NCI-H2227 (cell line): ENCODE measurements at regions not wholly inside any gene's neighbourhood (a gene's known extent, or its start where the extent isn't known, plus 50 kb on each side); places are given as distances from the start of the nearest gene placed in this dataset.

Experiments used
- DNase-seq: peaks from one replicate; lab custom pipeline; 2025; ENCODE audit not compliant: unreplicated experiment; lab: John Stamatoyannopoulos, UW

DNA sequence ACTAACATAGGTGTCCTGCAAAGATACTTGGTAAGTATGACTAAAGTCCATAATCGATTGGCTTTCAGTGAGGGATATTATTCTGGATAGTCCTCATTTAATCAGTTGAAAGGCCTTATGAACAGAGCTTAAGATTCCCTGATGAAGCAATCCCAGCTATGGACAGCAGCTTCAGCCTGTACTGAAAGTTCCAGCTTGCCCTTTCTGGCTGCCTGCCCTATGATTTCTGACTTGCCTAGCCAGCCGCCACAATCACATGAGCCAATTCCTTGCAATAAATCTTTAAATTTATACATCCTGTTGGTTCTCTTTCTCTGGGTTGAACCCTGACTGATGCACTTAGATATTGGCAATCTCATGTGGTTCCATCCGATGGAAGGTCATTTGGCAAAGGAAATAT, 759.0 kb upstream of the API5 start:
- DNase-seq: no peak

DNA sequence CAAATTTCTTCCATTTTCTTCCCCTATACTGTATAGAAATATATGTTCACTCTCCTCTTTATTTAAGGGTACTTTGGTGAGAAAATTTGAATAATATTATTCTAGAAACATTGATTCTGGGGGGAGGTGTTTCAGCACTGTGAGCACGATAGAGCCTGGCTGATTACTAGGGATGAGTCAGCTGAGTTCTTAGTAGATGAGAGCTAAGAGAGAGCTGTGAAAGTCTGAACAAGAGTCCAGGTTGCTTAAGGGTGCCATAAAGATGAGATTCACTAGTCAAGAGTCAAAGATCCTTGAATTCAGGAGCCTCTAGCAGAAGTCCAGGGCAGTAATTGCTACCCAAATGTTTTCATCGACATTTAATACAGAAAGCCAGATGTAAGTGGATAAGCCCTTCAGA, 756.6 kb upstream of the API5 start:
- no peak for DNase-seq

DNA sequence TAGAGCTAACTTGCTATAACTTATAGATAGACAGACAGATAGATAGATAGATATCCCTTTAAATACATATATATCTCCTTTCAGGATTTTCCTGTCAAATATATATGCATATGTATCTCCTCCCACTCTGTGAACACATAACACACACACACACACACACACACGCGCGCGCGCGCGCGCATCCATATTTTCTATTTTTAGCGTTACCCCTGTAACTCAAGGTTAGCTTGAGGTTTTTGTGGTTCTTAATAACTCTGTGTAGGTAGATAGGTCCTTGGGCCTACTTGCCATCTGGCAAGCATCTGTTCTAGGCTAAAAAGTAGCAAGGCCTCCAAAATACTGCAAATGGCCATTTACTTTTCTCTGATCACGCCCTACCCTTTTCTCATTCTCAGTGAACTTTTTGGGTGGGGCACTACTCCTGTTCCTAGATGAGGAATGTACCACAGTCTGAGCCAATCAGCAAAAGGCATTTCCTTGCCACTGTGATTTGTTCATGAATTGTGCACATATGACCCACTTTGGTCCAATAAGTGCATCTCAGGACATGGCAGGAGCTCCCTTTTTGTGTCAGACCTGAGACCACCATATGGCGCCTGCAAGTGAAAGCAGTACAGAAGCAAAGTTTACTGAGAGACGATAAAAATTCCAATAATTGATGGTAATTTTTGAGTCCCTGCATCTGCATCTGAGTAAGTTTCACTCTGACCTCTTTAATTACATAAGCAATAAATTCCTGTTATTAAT, 740.5 kb upstream of the API5 start:
- no peak for DNase-seq

DNA sequence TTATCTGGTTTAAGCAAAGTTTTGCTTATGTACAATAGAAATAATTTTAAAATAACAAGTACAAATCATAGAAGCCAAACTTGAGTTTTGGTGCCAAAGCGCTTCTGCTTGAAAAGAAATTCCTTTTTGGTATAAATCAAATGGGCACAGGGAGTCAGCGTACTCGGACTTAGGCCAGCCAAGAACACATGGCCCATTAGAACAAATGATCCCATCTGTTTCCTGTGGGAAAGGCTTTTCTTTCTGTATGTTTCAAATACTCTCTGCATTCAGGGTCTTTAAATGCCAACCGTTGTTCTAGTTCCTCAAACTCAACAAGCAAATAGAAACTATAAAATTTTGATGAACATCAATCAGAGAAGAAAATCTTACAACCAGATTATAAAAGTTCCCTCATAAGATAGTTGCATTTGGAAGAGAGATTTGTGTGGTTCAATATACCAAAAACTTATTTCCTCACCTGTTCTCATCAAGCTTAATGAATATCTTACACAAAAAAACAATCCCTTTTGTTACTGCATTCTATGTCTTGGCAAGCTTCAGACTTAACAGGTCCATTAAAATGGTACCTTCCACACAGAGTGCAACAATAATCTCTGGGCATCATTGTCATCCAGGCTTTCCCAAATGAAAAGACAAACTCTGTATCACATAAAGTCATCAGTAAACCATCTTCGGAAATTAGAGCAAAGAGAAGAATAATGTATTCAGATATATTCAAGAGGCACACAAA, 739.8 kb upstream of the API5 start:
- DNase-seq: no peak

DNA sequence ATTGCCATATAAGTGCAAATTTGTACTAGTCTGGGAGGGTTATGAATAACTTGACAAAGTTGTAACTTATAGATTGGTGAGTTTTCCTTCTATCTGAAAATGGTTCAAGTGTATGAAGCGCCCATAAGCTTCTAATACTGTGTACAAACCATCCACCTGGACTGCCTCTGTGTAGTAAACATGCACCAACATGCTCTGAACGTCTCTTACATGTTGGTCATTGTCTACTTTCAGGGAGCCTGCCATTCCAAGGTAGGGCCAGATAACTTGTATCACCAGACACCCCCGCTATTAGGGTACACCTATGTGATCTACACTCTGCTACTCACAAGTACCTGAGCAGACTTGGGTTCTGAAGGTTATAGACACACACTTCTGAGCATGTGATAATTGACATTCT, 735.5 kb upstream of the API5 start:
- DNase-seq: no peak

DNA sequence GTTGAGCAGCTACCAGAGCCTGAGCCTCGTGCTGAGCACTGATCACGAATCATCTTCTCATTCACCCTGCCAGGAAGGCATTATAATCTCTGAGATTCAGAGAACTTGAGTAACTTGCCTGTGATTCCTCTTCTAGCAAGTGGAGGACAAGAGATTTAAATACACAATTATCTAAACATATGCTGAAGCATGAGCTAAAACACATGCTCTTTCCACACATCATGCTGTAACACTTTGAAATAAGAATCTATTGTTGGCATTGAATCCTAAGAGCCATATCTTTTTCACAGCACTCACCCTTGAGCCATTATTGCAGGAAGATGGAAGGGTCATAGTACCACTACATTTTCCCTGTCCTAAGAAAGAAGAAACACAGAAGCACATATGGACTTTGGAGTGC, 722.5 kb upstream of the API5 start:
- DNase-seq: no peak

DNA sequence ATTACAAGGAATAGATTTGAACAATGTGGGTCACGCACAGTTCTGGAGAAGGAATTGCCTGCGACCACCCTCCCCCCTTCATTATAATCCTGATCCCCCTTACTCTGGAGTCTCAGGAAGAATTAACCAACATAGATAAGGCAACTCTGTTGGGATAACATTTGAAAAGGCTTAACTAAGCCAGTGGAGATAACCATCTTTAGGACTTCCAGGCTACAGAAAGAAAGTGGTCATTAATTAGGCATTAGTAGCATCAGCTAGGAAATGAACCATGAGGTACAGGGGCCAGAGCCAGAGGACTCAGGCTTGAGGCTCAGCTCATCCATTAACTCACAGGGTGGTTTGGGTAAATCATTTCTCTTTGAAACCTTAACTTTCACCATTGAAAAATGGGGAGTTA, 720.0 kb upstream of the API5 start:
- no peak for DNase-seq

DNA sequence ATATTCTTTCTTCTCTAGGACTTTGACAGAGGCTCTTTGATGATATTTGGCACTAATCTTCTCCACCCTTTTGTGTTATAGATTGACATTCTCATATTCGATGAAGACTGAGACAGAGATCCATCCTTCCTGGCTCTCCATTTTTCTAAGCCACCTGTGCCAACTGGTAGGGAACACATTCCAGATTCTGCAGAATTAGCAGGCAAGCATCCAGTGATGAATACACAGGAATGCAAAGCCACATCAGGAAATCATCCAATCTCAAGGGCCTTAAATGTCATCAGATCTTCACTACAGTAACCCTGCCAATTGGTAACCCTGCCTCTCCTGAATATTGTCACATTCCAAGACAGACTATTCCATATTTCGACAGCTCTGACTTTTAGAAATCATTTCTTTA, 718.4 kb upstream of the API5 start:
- DNase-seq: no peak

DNA sequence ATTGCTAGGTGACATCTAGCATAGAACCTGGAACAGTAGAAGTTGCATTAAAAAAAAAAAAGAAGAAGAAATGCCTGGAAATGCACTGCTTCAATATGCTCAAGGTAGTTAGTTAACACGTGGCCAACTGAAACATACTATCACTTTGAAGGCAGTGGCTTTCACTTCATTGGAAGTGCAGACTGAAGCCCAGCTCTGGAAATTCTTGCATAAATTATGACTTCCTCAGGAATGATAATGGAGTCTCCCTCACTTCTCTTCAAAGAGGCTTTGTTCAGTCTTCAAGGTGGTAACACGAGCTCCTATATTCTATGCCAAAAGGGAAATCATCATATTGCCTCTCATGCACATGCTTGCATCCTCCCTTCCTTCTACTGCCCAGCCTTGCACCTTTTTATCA, 715.9 kb upstream of the API5 start:
- DNase-seq: no peak

DNA sequence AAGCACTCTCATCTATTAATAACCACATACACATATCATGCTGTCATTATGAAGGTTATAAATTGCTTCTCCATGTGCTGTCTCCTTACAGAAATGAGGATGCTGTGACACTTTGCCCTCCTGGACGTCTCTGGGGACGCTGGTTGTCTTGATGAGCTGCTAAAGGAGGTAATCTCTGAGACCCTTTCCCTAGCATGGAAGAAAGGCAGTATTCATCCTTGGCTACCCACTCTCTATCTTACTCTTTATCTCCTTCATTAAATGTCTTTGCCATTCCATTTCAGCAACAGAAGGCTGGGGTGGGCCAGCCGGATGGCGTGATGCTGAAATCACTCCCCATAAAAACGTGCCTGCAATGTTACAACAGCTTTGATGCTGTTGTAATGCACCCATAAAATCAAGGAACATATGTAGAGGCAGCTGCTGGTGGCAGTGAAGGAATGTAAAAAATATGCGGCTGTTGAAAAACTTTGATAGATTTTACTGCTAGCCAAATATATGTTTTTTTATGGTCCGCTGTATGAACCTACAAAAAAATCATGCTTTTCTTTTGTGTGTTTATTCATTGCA, 715.1 kb upstream of the API5 start:
- no peak for DNase-seq

DNA sequence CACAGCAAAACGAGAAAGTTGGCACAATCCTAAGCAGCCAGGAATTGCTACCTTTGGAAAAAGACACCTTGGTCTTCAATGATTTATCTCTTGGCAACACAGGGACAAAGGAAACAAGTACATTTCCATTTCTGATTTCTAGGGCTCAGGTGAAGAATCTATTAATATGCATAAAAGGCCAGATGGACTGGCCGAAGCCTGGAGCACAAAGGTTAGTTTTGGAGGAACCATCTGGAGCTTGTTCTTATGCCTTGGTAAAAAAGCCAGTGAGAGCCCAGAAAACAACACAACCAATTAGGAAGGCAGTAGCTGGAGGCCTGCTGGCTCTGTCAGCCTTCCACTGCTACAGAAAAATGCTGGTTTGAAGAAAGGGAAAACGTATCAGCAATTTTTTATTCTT, 713.5 kb upstream of the API5 start:
- no peak for DNase-seq

DNA sequence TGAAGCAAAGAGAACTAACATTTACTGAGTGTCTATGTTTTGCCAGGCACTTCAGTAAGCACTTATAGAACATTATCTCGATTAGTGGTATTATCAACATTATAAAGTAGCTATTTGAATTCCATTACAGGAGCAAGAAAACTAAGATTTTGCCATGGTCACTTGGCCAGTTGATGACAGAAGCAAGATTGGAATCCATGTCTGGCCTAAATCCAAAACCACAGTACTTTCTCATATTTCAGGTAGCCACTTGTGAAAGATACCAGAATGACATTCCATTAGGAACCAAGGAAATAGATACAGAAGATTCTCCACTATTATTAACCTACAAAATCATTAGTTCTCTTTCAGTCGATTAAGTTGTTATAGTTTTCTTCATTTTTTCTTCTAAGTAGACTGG, 691.0 kb upstream of the API5 start:
- DNase-seq: no peak

DNA sequence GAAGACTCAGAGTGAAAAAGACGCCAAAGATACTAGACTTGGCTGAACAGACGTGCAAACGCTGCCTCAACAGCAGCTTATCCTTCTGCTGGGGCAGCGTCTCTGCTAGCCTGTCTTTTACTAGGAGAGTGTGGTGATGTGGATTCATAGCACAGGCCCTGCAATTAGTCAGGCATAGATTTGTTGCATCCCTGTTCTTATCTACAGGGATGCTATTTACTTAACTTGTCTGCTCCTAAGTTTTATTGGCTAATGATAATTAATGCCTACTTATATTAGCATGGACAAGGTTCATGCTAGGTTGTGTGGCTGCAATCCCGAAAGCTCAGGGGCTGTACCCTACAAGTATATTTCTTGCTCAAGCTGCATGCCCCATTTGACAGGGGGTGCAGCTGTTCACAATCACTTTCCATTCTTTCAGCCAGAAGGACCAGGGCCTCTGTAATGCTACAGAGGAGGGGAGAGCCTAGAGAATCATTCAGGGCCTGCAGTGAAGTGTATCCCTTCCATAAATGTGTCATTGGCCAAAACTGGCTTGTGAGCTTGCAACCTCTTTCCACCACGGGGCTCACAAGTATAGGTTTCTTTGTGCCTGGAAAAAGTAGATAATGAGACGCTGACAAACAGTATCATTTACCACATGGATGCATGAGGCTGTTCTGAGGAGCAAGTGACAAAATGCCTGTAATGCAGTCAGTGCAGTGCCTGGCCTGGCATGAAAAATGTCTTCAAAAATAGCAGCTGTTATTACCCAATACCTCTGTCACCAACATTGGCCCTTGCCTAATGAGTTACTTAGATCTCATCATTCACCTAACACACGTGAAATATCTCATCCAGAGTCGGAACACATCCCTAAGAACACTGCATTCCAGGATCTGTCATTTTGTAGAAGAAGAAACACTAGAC, 685.8 kb upstream of the API5 start:
- no peak for DNase-seq

DNA sequence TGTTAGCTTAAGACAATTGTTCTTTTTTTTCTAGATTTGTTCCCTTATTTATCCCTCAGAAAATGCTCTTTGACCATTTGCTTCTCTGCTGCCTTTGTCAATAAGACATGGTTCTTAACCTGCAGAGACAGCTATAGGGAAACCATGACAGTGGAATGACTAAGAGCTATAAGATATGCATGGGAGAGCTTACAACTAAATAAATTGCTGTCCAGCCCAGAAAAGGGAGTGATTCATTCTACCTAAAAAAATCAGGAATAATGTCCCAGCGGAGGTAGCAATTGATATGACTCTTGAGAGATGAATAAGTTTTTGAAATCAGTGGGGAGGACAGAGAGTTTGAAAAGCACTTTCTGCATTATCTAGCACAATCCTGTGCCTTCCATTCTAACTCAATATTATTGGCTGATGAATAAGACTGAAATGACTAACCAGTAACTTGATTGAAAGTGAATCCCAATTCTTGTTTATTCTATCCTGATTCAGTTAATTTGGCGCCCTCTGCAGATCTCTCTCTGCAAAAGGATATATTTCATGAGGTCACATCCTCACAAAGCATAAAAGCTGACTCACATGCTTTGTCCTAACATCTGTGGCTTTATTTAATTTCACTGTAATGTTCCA, 680.5 kb upstream of the API5 start:
- DNase-seq: no peak

DNA sequence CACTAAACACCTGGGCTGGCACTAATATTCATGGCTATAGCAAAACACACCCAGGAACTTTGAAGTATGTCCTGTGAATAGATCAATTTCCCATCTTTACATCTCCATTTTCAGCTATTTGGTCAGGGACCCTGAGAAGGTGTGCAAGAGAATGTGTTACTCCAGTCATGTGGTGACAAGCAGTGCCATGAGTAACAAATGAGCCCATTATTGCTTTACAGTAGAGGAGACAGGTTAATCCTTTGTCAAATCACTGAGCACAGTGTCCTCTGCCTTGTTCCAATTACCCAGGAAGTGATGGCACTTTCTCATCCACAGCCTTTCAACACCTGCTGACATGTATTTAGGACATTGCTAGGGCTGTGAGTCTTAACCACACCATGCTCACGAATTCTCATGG, 664.8 kb upstream of the API5 start:
- DNase-seq: no peak

DNA sequence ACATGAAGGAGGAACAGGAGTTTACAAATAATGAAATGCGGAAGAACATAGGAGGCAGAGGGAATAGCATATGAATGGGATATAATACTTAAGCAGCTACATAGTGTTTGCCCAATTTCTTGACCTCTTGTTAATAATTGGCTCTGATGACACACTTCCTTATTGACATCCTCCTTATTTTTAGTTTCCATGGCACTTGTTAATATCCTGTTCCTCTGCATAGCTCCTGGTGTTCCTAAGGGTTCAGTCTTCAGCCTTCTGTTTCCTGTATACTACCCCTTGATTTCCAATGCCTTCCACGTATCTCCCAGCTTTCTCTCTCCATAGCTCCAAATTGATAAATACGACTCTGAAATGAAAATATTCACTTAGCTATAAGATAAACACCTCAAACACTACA, 663.8 kb upstream of the API5 start:
- DNase-seq: no peak

DNA sequence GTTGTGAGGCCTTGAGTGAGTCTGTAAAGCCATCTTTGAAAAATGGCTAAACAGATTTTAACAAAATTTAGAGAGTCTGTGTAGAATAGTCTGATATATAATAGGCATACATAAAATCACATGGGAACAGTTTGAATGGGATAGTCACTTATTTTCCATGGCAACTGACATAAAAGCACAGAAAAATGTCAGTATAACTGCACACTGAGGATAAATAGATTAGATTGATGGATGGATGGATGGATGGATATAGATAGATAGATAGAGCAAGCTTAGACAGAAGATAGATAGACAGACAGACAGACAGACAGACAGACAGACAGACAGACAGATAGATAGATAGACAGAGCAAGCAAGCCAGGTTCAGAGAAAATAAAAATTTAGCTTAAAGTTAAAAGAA, 660.2 kb upstream of the API5 start:
- no peak for DNase-seq

DNA sequence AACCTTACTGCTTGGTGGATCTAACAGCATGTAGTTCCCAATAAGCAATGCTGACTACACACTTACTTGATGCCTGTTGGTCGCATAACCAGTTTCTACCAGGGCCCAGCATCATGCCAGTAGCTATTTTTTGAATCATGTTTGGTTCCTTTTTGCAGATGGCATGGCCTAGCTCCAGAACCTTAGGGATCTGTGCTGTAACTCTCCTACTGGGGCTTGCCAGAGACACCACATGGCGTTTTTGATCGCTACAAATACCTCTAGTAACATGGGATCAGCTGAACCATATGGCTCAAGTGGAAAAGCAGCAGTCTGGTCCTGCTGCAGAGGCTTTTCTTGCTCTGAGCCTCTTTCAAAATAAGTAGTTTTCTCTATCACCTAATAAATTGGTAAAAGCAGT, 654.6 kb upstream of the API5 start:
- DNase-seq: no peak

DNA sequence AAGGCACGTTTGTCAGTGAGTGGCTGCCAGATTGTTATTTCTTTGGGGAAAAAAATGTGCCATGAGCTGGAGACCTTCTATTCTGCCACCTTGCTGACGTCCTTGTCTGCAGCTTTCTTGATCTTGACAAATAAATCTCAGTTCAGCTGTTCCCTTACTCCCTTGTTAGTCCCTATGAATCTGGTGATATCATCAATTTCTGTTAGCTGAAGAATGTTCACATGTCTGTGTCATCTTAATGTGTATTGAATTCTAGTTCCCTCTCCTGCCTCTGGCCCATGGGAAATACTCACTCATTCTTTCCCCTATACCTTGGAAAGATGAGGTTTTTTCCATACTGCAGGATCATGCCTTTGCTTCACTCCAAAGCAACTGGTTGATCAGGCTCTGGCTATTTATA, 649.9 kb upstream of the API5 start:
- no peak for DNase-seq

DNA sequence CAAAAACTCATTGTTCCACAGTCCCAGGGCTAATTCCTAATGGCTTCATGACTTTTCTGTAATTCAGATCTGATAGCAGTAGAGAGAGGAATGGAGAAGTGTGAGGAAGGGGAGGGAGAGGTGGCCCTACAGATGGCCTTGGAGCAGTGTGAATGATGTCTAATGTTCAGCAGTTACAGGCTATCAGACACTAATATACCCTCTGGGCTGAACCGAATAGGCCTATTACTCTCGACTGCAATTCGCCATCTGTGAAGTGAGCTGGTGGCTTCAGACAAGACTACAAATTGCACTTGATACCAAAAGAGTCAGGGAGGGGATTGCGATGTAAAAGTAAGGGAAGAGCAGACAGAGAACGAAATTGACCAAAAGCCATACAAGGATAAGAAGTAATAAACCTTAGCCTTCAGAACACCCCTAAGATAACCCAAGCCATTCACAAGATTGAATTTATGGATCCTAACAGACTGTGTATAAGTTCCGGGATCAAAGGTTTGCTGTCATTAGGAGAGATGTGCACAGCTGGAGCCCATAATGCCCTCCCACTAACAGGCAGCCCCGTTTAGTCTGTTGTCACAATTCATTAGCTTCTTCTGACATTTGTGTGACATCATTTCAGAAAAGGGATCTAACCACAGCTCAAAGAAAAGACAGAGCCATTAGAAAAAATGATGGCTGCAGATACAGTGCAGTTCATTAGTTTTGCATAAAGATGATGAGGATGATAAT, 642.4 kb upstream of the API5 start:
- DNase-seq: no peak
